Endothelial cell of umbilical vein (primary cell): ENCODE measurements at regions not wholly inside any gene's neighbourhood (a gene's known extent, or its start where the extent isn't known, plus 50 kb on each side); places are given as distances from the start of the nearest gene placed in this dataset.

Source experiments
- BruUV-seq: library from RNA; stranded (reverse); fragments of 400-500 nt; replicated peaks from 2 replicates; lab custom pipeline; 2021; lab: Mats Ljungman, UMichigan
- CTCF ChIA-PET: fragments of 300-600, 350-600 bp; sonication (Branson Sonifier 250); formaldehyde crosslinking; loops from one replicate; lab custom pipeline; 2021; ENCODE audit warnings: antibody characterized with exemption, inconsistent platforms; lab: Charles Lee
- POLR2A ChIA-PET: fragments of 300-600, 350-600 bp; sonication (Branson Sonifier 250); formaldehyde crosslinking; loops from one replicate; lab custom pipeline; 2021; ENCODE audit warnings: antibody characterized with exemption, inconsistent platforms; lab: Charles Lee
- DNase-seq: peaks from one replicate; pipeline ENCODE4 v3.0.0-alpha.2; 2011; ENCODE audit warnings: low read depth, low spot score
- FAIRE-seq: peaks from 2 replicates; lab custom pipeline; 2011; peaks lifted over from hg19 to GRCh38; lab: Jason Lieb, UNC
- H2AFZ ChIP-seq: 2 replicates; pipeline ENCODE4 v1.6.0; 2012; ENCODE audit warnings: low read depth, low read length, control low read depth, inconsistent platforms
- H3K27ac ChIP-seq: 2 replicates; pipeline ENCODE4 v1.5.1; 2011; ENCODE audit warnings: low read depth, mild to moderate bottlenecking, control low read depth, low read length, moderate library complexity; ENCODE audit not compliant: insufficient read depth
- H3K27me3 ChIP-seq, 2 experiments: 2 replicates each; pipeline versions ENCODE4 v1.6.0 to v1.6.1; 2011; ENCODE audit warnings: low read length in 2 of 2, mixed read lengths in 1 of 2; ENCODE audit not compliant: control insufficient read depth in 2 of 2, insufficient read depth in 2 of 2
- H3K36me3 ChIP-seq, 2 experiments: 2 replicates in 1 of 2; 3 replicates in 1 of 2; pipeline ENCODE4 v1.5.1; 2011; ENCODE audit warnings: low read length in 2 of 2, mild to moderate bottlenecking in 1 of 2, moderate library complexity in 1 of 2; ENCODE audit not compliant: control insufficient read depth in 2 of 2, insufficient read depth in 2 of 2; ENCODE audit errors: extremely low read depth in 1 of 2
- H3K4me1 ChIP-seq: 3 replicates; pipeline ENCODE4 v1.5.1; 2011; ENCODE audit warnings: mild to moderate bottlenecking, low read length; ENCODE audit not compliant: control insufficient read depth, insufficient read depth; ENCODE audit errors: extremely low read depth
- H3K4me2 ChIP-seq: 2 replicates; pipeline ENCODE4 v1.6.1; 2011; ENCODE audit warnings: low read length, control low read depth, mixed read lengths; ENCODE audit not compliant: insufficient read depth
- H3K4me3 ChIP-seq, 3 experiments: fragments of 200-600 bp in 1 of 3; sonication (generic), shearing (Covaris generic) in 1 of 3; replicated peaks in 1 of 3; 2 replicates each; pipeline ENCODE4 v1.5.1; 2011 to 2016; ENCODE audit warnings: control low read depth in 3 of 3, low read length in 3 of 3, mild to moderate bottlenecking in 2 of 3, inconsistent platforms in 1 of 3, low read depth in 1 of 3, moderate library complexity in 1 of 3; ENCODE audit not compliant: insufficient read depth in 1 of 3
- H3K79me2 ChIP-seq: 2 replicates; pipeline ENCODE4 v1.6.0; 2012; ENCODE audit warnings: low read length, inconsistent platforms; ENCODE audit not compliant: control insufficient read depth, insufficient read depth
- H3K9ac ChIP-seq: replicated peaks from 2 replicates; pipeline ENCODE3; 2011; ENCODE audit warnings: low read length, control low read depth; ENCODE audit not compliant: insufficient read depth; ENCODE audit errors: extremely low read depth
- H3K9me1 ChIP-seq: replicated peaks from 3 replicates; pipeline ENCODE4 v1.6.0; 2011; ENCODE audit warnings: mild to moderate bottlenecking, low read length; ENCODE audit not compliant: control insufficient read depth, insufficient read depth; ENCODE audit errors: extremely low read depth
- H3K9me3 ChIP-seq: replicated peaks from 2 replicates; pipeline ENCODE4 v1.5.1; 2012; ENCODE audit warnings: low read length, inconsistent platforms; ENCODE audit not compliant: control insufficient read depth, insufficient read depth
- H4K20me1 ChIP-seq: replicated peaks from 2 replicates; pipeline ENCODE3; 2011; ENCODE audit warnings: mild to moderate bottlenecking, low read length; ENCODE audit not compliant: control insufficient read depth, insufficient read depth; ENCODE audit errors: extremely low read depth
- CTCF ChIP-seq, 2 donors: IDR thresholded peaks; 1 replicate in 1 of 2; 2 replicates in 1 of 2; pipeline ENCODE4 v1.5.1; 2011; ENCODE audit warnings: low read length in 2 of 2, mild to moderate bottlenecking in 2 of 2, moderate library complexity in 2 of 2, control low read depth in 1 of 2, inconsistent platforms in 1 of 2, low read depth in 1 of 2; ENCODE audit not compliant: insufficient read depth in 1 of 2; ENCODE audit errors: extremely low read depth in 1 of 2
- EZH2 ChIP-seq: IDR thresholded peaks from 2 replicates; pipeline ENCODE4 v1.6.1; 2012; ENCODE audit warnings: borderline replicate concordance, low read depth, mild to moderate bottlenecking, moderate library complexity, low read length, inconsistent platforms; ENCODE audit not compliant: severe bottlenecking
- FOS ChIP-seq: IDR thresholded peaks from 2 replicates; pipeline ENCODE4 v1.6.1; 2011; ENCODE audit warnings: mild to moderate bottlenecking, low read length, moderate library complexity, borderline replicate concordance; ENCODE audit not compliant: insufficient read depth
- GATA2 ChIP-seq: IDR thresholded peaks from 2 replicates; pipeline ENCODE4 v1.7.0; 2011; ENCODE audit warnings: low read depth, mild to moderate bottlenecking, moderate library complexity, mixed read lengths, low read length; ENCODE audit not compliant: insufficient read length, insufficient read depth
- JUN ChIP-seq: IDR thresholded peaks from 2 replicates; pipeline ENCODE4 v1.6.1; 2011; ENCODE audit warnings: borderline replicate concordance, low read depth; ENCODE audit not compliant: insufficient read length, insufficient read depth
- MAX ChIP-seq: IDR thresholded peaks from 2 replicates; pipeline ENCODE4 v1.6.1; 2011; ENCODE audit not compliant: insufficient read depth, insufficient read length
- MYC ChIP-seq: IDR thresholded peaks from one replicate; pipeline ENCODE4 v1.6.1; 2011; ENCODE audit warnings: mild to moderate bottlenecking, low read depth, low read length
- POLR2A ChIP-seq: IDR thresholded peaks from 2 replicates; pipeline ENCODE4 v1.6.1; 2012; ENCODE audit warnings: low read depth, mild to moderate bottlenecking, control low read depth, low read length
- POLR2AphosphoS5 ChIP-seq: IDR thresholded peaks from 2 replicates; pipeline ENCODE4 v1.6.1; 2012; ENCODE audit warnings: low read depth, mild to moderate bottlenecking, control low read depth, low read length, moderate library complexity; ENCODE audit not compliant: insufficient read depth
- dilution Hi-C: fragments of 300-500 bp; cut with MboI; formaldehyde crosslinking; loops from one replicate; pipeline ENCODE4 v1.15.0; 2019; ENCODE audit warnings: low sequenced_read_pairs; ENCODE audit not compliant: extremely low pct_ligation_motif_present
- intact Hi-C: fragments of 100-400 bp; cut with micrococcal nuclease; formaldehyde crosslinking; loops from one replicate; pipeline ENCODE4 v1.10.0; 2022

DNA sequence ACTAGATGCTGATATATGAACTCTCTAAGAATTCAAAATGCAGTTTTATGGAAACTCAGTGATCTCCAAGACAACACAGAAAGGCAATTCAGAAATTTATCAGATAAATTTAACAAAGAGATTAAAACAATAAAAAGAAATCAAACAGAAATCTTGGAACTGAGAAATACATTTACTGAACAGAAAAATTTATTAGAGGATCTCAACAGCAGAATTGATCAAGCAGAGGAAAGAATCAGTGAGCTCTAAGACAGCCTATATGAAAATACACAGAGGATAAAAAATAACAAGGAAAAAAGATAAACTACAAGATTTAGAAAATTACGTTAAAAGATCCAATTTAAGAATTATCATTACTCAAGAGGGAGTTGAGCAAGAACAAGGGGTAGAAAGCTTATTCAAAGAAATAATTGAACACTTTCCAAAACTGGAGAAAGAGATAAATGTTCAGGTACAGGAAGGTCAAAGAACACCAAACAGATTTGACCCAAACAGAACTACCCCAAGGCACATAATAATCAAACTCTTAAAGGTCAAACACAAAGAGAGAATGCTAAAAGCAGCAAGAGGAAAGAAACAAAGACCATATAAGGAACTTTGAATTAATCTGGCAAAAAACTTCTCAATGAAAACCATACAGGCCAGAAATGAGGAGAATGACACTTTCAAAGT is 103.1 kb downstream of the APIP start:
- Histone ChIP-seq H3K4me2 (no peak overlapping the region), H3K27me3 (no peaks in the 10 kb centered on the region), H3K27ac (no peak overlapping the region), H3K4me1 (peaks cover 21% of the 10 kb centered on the region), H3K9ac (no peak overlapping the region), H3K4me3 (no peak overlapping the region), H3K36me3 (no peaks in the 10 kb centered on the region), H3K9me3 (no peaks in the 10 kb centered on the region), H4K20me1 (no peaks in the 10 kb centered on the region), H2AFZ (no peak overlapping the region), H3K9me1 (no peaks in the 10 kb centered on the region), H3K79me2 (no peaks in the 10 kb centered on the region)
- no peak for TF ChIP-seq MYC
- no peak for TF ChIP-seq FOS
- no peak for TF ChIP-seq MAX
- TF ChIP-seq GATA2 = no peak
- no peak for TF ChIP-seq JUN
- no peak for TF ChIP-seq POLR2A
- no peak for TF ChIP-seq POLR2AphosphoS5
- no peak for TF ChIP-seq EZH2
- TF ChIP-seq CTCF (IDR thresholded peaks at IDR 0.05; ENCODE audit: extremely low read depth in 1 of 2, insufficient read depth in 1 of 2, low read depth in 1 of 2, low read length in 2 of 2) = no peak
- no peak for FAIRE-seq
- POLR2A ChIA-PET = no interaction called here
- CTCF ChIA-PET = no interaction called here
- no peak for DNase-seq
- dilution Hi-C loops (no loop called here), intact Hi-C loops (no loop called here)
- no TSS peak for BruUV-seq
